DMS53 treated with DMSO at 0.1 percent for 48 hours (cell line): ENCODE measurements at regions not wholly inside any gene's neighbourhood (a gene's known extent, or its start where the extent isn't known, plus 50 kb on each side); places are given as distances from the start of the nearest gene placed in this dataset.
A peak's percentile ranks its signal among the peaks of the same experiment; 100 is the strongest.
"Not testable (repeated sequence)": the region's sequence is repeated elsewhere in the genome, so short reads cannot be mapped to it uniquely, and the experiment has no call there.

Experiments used
- DNase-seq: peaks from one replicate; lab custom pipeline; 2025; ENCODE audit not compliant: unreplicated experiment; lab: John Stamatoyannopoulos, UW

DNA sequence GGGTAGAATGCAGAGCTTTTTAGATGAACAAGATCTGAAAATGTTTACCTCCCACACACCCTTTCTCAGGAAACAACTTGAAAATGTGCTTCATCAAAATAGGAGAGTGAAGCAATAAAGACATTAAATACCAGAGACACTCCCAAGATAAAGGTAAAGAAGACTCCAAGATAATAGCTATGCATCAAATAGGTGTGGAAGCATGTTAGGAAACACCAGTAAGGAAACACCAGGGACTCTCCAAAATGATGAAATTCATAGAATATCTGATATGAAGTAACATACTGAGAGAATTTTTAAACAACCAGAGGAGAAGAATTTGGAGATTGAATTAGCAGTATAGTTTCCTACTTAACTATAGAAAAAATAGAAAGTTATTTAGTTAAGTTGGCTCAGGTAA lies 57.0 kb downstream of the OR10A6 start:
- no peak for DNase-seq

GRCh38 chr11:7872890-7873289 lies 58.2 kb downstream of the OR10A6 start:
- no peak for DNase-seq

DNA sequence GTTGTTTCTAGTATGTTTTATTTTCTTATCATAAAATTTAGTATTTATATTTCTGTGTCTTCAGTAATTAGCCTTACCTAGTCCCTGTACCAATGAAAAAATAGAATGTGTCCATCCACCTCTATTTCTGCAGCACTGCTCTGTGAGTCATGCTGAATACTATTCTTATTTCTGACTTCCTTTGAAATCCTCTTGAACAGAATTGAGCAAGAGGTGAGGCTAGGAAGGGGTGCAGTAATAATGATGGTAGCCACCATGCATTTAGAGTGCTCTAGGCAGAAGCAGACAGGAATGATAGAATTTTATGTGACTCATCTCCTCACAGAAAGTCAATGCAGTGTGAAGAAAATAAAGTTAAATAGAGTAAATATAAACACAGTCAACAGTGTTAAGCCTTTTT lies 60.0 kb downstream of the OR10A6 start:
- DNase-seq, result no peak

DNA sequence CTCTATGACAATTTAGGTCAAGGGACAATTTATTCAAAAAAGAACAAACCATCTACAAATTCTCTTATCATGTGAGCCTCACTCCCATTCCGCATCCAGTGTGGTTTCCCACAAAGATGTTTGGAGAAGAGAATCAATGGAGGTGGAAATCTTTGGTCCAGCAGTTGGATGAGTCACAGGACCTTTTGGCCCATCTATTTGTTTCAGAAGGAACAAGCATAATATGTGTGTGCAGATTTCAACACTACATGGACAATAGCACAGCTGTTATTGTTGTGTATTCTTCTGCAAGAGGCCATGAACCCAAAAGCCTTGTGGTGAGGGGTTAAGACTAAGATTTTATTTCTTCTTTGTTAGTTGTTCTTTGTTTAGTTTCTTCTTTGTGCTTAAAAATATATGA lies 61.6 kb downstream of the OR10A6 start:
- no peak for DNase-seq

DNA sequence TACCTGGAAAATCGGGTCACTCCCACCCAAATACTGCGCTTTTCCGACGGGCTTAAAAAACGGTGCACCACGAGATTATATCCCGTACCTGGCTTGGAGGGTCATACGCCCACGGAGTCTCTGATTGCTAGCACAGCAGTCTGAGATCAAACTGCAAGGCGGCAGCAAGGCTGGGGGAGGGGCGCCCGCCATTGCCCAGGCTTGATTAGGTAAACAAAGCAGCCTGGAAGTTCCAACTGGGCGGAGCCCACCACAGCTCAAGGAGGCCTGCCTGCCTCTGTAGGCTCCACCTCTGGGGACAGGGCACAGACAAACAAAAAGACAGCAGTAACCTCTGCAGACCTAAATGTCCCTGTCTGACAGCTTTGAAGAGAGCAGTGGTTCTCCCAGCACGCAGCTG lies 64.5 kb upstream of the OR5P2 start:
- not testable (repeated sequence) for DNase-seq

DNA sequence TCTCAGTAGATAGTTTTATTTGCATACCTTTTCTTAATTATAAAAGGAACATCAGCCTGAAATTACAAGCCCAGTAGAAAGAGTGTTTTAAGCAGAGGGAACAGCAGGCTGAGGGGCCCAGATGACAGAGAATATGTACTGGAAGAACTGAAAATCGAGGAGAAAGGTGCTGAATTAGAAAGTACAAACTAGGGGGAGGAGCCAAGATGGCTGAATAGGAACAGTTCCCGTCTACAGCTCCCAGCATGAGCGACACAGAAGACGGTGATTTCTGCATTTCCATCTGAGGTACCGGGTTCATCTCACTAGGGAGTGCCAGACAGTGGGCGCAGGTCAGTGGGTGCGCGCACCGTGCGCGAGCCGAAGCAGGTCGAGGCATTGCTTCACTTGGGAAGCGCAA lies 64.1 kb upstream of the OR5P2 start:
- peak; percentile 57 for DNase-seq

- no peak for DNase-seq
Observed at GRCh38 chr11:7858006-7858405, 61.3 kb upstream of the OR5P2 start.

GRCh38 chr11:7851391-7851790 lies 54.6 kb upstream of the OR5P2 start:
- peak; percentile 21 for DNase-seq

- no peak for DNase-seq
Observed at GRCh38 chr11:7849018-7849417, 52.3 kb upstream of the OR5P2 start.
